GM18505 (cell line): ENCODE measurements at regions not wholly inside any gene's neighbourhood (a gene's known extent, or its start where the extent isn't known, plus 50 kb on each side); places are given as distances from the start of the nearest gene placed in this dataset.
"Not testable (repeated sequence)": the region's sequence is repeated elsewhere in the genome, so short reads cannot be mapped to it uniquely, and the experiment has no call there.

ENCODE experiments used
- ATAC-seq: cut with Tn5 transposase; IDR thresholded peaks from one replicate; pipeline ENCODE4 v1.9.1; 2021; ENCODE audit not compliant: unreplicated experiment
- POLR2A ChIP-seq: IDR thresholded peaks from 4 replicates; pipeline ENCODE4 v1.6.1; 2011; ENCODE audit warnings: borderline replicate concordance; ENCODE audit not compliant: insufficient read depth, insufficient read length; ENCODE audit errors: extremely low read depth

DNA sequence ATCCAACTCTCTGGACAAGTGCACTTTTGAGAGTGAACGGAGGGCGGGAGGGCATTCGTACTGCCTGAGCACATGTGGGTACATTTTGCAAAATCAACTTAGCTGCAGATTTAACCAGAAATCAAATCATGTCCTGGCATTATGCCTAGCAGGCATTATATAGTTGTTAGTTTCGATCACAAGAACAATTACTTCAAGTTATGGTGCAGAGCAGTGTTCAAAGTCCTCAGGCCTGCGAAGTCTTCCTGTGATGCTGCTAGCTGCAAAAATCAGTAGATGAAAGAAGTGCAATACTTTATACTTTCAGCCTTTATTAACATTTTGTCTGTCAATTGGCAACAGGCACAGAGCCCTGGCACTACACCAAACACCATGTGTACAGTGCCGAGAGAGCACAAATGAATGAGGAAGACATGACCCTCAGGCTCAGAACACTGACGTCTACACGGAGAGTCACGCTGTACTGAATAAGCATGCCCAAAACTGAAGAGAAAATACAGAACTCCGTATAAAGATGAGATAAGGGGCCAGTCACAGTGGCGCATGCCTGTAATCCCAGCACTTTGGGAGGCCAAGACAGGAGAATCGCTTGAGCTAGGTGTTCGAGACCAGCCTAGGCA, 92.1 kb upstream of the CREB1 start:
- ATAC-seq, result no peak
- TF ChIP-seq POLR2A, result no peak

DNA sequence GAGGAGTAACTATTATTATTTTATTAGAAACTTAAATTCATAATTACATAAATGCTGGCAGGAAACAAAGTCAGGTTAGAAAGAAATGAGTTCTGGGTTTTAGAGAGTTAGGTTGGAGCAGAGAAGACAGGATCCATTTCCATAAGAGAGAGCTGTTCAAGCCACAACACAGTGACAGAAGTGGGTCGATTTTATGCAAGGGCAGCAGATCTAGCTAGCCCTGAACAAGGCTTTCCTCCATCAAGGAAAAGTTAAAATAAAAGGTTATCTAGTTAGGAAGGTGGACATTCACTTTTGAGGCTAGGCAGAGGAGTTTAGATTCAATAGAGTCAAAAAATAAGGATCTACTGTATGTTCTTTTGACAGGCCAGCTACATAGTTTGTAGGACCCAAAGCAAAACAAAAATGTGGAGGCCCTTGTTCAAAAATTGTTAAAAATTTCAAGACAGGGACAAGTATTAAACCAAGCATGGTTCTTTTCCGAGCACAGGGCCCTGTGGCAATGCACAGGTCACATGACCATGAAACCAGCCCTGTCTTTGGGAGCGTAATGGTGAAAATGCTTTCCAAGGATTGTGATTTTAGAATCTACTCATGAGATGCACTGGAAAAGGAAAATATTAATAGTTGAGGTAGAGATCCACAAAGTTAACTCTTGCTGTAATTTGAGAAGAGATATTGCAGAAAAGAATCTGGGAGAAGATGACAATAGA, 91.2 kb upstream of the CREB1 start:
- no peak for TF ChIP-seq POLR2A
- ATAC-seq, result no peak

DNA sequence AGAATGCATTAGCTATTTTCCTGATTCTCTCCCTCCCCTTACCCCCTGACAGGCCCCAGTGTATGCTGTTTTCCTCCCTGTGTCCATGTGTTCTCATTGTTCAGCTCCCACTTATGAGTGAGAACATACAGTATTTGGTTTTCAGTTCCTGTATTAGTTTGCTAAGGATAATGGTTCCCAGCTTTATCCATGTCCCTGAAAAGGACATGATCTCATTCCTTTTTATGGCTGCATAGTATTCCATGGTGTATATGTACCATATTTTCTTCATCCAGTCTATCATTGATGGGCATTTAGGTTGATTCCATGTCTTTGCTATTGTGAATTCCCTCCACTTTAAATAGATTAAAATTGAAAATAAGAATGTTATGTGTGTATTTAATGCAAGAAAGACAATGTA, 89.9 kb upstream of the CREB1 start:
- not testable (repeated sequence) for ATAC-seq

DNA sequence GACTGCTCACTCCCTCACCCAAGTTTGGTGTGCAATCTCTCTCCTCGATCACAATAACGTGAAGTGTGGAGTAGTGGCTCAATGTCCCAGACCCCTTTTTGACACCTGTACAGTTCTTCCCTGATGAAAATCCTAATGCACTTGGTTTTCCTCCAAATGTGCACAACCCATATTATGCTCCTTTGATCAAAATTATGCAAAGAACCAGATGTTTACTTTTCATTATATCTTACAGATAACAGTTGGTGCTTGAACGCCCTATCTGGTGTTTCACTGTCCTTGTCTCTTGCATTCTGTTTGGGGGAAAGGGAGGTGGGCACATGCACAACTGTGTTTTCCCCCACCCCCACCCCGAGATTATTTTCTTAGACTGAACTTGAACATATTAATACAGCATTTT, 85.0 kb upstream of the CREB1 start:
- no peak for ATAC-seq
- no peak for TF ChIP-seq POLR2A

DNA sequence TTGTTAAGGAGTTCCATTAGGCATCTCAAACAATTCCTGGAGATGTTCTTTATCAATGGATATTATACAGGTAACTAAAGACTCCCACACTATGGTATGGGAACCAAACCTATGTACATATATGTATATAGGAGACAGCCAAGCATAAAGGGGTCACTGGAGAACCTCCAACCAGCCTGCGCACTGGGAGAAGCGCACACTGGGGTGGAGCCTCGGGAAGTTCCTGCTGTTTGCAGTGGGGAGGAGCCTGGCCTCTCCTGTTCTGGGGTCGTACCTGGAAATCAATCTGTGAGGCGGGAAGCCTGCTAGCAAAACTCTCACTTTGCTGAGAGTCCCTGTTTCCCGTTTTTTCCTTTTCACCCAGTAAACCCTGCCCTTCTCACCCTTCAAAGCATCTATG, 83.1 kb upstream of the CREB1 start:
- TF ChIP-seq POLR2A, result no peak
- ATAC-seq, result no peak

DNA sequence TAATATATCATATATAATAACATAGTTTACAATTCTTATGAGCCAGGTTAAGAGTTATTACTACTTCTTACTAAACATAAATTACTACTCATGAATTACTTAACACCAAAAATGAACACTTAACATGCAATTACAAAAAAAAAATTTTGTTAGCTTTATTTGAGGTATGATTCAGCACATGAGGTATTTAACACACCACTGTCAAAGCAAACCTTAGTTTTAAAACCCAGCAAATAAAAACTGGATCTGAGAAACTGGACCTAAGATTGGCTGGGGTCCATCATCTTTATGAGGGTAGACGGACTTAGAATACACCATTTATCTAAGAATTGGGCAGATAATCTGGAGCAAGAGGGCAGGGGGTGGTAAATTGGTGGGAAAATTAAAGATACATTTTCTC, 81.8 kb upstream of the CREB1 start:
- ATAC-seq, result no peak
- TF ChIP-seq POLR2A, result no peak

DNA sequence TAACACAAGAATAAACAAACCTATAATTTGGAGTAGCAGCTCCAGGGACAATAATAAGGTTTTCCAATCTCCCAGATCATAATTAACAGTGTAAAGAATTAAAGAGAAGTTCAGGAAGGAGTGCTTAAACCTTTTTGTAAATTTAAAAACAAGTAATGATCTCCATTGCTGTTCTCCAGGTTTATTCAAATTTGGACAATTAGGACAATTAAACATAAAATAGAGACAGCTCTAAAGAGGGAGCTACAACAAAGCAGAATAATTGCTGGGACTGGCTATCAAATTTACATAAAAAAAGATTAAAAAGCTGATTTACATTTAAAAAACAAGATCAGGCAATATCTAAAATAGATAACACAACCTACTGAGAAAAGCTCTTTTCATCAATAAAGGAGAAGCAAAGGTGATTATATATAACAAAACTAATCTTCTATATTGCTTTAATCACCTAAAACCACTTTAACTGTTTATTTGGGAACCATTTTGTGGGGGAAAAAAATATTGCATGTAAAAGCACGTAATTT, 80.1 kb upstream of the CREB1 start:
- no peak for TF ChIP-seq POLR2A
- ATAC-seq, result no peak

DNA sequence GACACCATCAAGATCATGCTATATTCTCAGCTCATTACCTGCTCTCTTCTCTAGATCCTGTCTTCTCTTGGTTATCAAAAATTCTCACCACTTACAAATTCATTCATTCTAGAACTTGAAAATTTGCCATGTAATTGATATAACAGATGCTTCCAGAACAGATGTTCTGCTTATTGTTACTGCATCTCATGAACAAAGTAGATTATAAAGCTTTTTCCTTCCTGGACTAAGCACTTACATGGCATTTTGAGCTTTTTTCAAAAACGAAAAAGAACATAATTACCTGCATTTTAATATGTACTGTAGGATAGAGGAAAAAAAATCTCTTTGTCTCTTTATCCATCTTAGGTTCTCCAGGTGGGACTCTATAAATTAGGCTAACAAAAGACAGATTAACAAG, 79.6 kb upstream of the CREB1 start:
- no peak for TF ChIP-seq POLR2A
- ATAC-seq, result no peak

DNA sequence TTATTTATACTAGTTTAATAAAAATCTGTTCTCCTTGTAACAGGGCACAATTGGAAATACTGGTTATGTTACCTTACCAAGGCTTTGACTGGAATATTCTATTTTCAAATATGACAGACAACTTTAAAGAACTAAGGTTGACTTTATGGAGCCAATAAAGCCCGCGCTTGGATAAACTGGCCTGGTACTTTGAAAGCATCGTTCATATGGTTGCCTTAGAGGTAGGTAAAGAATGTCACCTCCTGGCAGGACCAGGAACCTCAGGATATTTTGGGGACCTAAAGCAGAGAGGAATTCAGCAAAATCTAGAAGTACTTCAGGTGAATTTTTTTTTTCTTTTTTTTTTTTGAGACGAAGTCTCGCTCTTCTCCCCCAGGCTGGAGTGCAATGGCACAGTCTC, 71.2 kb upstream of the CREB1 start:
- TF ChIP-seq POLR2A, result no peak

DNA sequence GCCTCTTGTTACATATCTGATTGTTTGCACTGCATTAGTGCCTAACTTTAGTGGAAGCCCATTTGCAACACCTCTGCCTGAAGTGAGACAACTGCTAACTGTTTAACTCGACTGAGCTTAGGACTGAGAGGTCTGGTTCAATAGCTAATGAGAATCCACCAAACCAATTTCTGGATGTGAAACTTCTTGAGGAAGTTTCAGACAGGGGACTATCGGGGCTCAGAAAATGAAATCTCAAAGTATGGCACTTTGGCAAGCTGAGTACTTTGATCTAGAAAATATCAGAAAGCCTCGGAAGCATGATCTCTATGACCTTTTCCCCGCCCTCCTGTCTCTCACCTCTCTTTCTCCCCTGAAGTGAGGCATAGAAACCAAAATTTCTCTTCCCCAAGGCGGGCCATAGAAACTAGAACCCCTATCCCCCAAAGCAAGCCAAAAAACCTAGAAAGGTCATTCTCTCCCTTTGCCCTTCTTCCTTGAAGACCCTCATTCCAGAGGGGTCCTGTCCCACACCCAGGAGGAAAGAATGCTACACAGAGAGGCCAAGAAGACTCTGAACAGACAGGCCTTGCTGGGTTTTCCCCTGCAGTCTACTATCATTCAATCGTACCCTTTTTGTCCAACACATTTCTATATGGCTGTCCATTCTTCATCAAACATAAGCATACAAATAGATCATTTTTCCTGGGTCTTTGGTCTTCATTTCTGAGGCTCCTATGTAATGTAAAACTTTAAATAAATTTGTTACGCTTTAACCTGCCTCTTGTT, 69.6 kb upstream of the CREB1 start:
- peak; percentile 81 for ATAC-seq
- no peak for TF ChIP-seq POLR2A

More for the DNA sequence above, 71.2 kb upstream of the CREB1 start:
- ATAC-seq, result no peak

DNA sequence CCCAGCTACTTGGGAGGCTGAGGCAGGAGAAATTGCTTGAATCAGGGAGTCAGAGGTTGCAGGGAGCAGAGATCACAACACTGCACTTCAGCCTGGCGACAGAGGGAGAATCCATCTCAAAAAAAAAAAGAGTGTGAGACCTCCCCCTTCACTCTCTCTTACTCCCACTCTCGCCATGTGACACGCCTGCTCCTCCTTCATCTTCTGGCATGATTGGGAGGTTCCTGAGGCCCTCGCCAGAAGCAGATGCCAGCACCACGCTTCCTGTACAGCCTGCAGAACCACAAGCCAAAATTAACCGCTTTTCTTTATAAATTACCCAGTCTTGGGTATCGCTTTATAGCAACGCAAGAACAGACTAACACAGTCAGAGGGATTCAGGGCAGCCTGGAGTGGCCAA, 66.3 kb upstream of the CREB1 start:
- ATAC-seq, result no peak
- no peak for TF ChIP-seq POLR2A

DNA sequence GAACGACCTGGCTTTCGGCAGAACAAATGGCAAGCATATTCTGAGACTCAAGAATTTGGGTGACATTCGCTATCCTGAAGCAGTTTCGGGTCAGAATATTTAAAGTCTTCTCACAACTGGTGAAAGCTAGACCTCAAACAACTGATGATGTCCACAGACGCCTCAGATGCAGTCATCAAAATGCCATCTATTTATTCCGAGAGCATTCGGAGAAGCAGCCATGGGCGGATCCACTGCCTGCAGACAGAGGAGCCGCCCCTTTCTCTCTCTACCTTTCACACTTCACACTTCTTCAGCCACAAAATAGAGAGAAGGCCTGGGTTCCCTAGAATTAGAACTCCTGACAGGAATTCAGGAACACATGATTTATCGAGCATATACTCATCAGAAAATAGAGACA, 65.8 kb upstream of the CREB1 start:
- no peak for TF ChIP-seq POLR2A
- ATAC-seq, result no peak

DNA sequence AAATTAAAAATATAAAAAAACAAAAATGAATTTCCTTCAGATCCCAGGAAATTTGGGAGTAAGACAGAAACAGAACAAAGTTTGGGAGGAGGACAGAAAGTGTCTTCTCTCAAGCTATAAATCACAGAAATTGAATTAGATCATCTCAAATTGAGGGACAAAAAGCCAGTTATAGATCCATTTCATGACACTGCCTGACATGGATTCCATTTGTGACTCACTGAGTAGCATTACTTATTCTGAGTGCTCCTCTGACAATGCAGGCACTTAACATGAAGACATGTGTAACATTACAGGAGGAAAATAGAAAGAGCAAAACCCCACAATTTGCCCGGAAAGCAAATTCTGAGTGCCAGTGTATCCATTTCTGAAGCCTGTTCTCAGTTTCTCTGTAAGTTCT, 63.9 kb upstream of the CREB1 start:
- TF ChIP-seq POLR2A, result no peak
- no peak for ATAC-seq
